Neural crest cell (in vitro differentiated cells): ENCODE measurements at regions not wholly inside any gene's neighbourhood (a gene's known extent, or its start where the extent isn't known, plus 50 kb on each side); places are given as distances from the start of the nearest gene placed in this dataset.

Experiments used
- DNase-seq: peaks from one replicate; pipeline ENCODE4 v3.0.0; 2021; ENCODE audit warnings: low read depth, mixed read lengths, low spot score
- H3K27ac Mint-ChIP-seq: one replicate; pipeline ENCODE4 v1.8.0; 2021; ENCODE audit warnings: mild to moderate bottlenecking, mixed read lengths; ENCODE audit not compliant: unreplicated experiment
- H3K27me3 Mint-ChIP-seq: 2 replicates; pipeline ENCODE4 v1.8.0; 2021; ENCODE audit warnings: low read depth, mild to moderate bottlenecking, mixed read lengths
- H3K36me3 Mint-ChIP-seq: 2 replicates; pipeline ENCODE4 v1.8.0; 2021; ENCODE audit warnings: low read depth, mild to moderate bottlenecking, mixed read lengths
- H3K4me1 Mint-ChIP-seq: 2 replicates; pipeline ENCODE4 v1.8.0; 2021; ENCODE audit warnings: mixed read lengths
- H3K4me3 Mint-ChIP-seq: one replicate; pipeline ENCODE4 v1.8.0; 2021; ENCODE audit warnings: mild to moderate bottlenecking, mixed read lengths
- H3K9me3 Mint-ChIP-seq: 2 replicates; pipeline ENCODE4 v1.8.0; 2021; ENCODE audit warnings: mixed read lengths
- TF ChIP-seq, protein P1 (sequence below): fragments of 200-600 bp; sonication (generic); conservative IDR thresholded peaks from 2 replicates; pipeline ENCODE4 v1.5.0; 2021; ENCODE audit warnings: antibody characterized with exemption, mild to moderate bottlenecking

DNA sequence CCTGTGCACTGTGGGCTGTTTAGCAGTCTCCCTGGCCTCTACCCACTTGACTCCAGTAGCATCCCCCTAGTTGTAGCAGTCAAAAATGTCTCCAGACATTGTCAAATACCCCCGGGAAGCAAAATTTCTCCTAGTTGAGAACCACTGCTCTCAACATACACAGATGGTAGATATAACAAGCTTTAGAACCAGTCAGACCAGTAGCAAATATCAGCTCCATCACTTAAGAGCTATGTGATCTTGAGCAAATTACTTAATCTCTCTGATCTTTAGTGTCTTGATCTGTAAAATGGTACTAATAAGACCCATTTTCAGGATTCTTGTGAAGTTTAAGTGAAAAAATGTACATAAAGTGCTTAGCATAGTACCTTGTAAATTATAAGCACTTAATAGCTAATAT lies 96.2 kb downstream of the DUSP6 start:
- TF ChIP-seq, protein P1, sequence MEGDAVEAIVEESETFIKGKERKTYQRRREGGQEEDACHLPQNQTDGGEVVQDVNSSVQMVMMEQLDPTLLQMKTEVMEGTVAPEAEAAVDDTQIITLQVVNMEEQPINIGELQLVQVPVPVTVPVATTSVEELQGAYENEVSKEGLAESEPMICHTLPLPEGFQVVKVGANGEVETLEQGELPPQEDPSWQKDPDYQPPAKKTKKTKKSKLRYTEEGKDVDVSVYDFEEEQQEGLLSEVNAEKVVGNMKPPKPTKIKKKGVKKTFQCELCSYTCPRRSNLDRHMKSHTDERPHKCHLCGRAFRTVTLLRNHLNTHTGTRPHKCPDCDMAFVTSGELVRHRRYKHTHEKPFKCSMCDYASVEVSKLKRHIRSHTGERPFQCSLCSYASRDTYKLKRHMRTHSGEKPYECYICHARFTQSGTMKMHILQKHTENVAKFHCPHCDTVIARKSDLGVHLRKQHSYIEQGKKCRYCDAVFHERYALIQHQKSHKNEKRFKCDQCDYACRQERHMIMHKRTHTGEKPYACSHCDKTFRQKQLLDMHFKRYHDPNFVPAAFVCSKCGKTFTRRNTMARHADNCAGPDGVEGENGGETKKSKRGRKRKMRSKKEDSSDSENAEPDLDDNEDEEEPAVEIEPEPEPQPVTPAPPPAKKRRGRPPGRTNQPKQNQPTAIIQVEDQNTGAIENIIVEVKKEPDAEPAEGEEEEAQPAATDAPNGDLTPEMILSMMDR, result no peak
- H3K27ac Mint-ChIP-seq, result no peak overlapping the region
- DNase-seq, result no peak
- H3K27me3 Mint-ChIP-seq, result no peaks in the 10 kb centered on the region
- H3K4me1 Mint-ChIP-seq, result peaks cover 12% of the 10 kb centered on the region
- peaks cover 13% of the 10 kb centered on the region for H3K9me3 Mint-ChIP-seq
- H3K4me3 Mint-ChIP-seq, result no peak overlapping the region
- no peaks in the 10 kb centered on the region for H3K36me3 Mint-ChIP-seq

DNA sequence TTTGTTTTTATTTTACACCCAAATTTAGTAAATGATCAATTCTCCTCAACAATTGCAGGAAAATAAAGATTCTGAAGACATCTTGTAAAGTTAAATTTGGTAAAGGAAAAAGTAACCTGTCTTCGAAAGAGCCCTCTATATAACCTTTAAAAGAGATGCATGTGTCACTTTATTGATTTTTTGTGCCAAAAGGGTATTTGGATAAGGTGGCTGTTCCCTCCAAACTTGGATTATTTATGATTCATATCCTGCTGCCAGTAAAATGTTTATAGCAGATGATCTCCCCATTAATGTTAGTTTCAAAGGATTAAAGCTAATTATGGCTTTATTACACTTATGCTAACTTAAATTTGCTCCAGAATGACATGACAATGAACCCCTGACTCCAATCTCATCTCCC lies 98.8 kb downstream of the DUSP6 start:
- Mint-ChIP-seq H3K27me3 (no peaks in the 10 kb centered on the region), H3K27ac (peak overlapping the region; percentile 17), H3K9me3 (peaks cover 10% of the 10 kb centered on the region), H3K36me3 (no peaks in the 10 kb centered on the region), H3K4me1 (peaks cover 12% of the 10 kb centered on the region), H3K4me3 (no peak overlapping the region)
- TF ChIP-seq, protein P1, result no peak
- no peak for DNase-seq

DNA sequence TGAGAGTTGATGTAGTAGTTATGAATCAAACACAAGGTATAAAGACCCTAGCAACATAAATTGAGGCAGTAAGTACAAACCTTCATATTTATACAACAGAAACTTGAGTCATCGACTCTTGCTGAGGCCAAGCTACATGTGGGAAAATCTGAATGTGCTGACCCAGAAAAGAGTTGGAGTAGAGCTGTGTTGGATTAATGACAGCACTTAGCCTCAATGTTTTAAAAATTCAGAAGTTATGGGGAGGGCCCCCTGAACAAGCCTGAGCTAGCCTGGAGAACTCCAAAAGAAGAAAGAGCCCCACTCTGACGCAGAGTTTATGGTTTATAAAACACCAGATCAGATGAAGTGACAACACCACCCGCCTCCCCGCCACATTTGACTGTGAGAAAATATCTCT lies 100.0 kb downstream of the DUSP6 start:
- DNase-seq, result no peak
- H3K4me3 Mint-ChIP-seq, result no peak overlapping the region
- no peaks in the 10 kb centered on the region for H3K36me3 Mint-ChIP-seq
- no peaks in the 10 kb centered on the region for H3K27me3 Mint-ChIP-seq
- peaks cover 23% of the 10 kb centered on the region for H3K4me1 Mint-ChIP-seq
- peaks cover 5% of the 10 kb centered on the region for H3K9me3 Mint-ChIP-seq
- TF ChIP-seq, protein P1, result no peak
- H3K27ac Mint-ChIP-seq, result no peak overlapping the region

DNA sequence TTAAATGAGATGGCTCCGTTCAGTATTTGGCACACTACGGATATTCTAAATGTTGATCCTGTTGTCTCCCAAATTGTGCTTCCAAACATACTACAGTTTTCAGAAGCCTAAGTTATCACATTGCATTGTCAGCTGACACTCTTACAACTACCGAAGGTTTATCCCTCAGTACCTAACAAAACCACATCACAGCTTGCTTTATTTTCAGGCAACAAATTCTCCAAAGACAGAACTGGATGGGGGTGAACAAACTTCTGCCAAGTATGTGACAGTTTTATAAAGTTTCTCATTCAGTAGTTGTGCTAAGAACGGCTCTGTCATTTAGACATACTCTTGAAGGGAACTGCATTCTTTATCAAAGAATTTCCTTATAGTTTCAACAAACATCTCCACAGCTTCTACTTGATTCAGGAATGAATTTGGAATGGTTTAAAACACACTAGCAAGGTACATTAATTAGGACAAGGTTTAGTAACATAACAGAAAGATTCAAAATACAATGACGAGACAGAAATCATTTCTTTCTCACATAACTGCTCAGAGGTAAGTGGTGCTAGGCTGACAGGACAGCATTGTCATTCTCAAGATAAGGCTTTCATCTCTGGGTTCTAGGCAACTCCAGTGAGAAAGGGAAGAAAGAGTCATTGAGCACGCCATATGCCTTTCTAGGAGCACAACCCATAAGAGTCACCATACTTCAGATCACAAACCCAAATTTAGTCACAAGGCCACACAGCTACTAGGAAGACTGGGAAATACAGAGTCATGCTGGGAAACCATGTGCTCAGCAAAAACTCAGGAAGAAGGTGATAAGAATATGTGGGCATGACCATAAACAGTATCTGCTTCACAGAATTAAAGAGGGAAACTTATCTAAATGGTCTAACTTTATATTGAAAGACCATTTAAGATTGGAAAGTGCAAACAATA lies 100.7 kb downstream of the DUSP6 start:
- TF ChIP-seq, protein P1, result no peak
- Mint-ChIP-seq H3K27me3 (no peaks in the 10 kb centered on the region), H3K4me3 (no peak overlapping the region), H3K27ac (no peak overlapping the region), H3K9me3 (peaks cover 5% of the 10 kb centered on the region), H3K4me1 (peaks cover 23% of the 10 kb centered on the region), H3K36me3 (no peaks in the 10 kb centered on the region)
- no peak for DNase-seq

DNA sequence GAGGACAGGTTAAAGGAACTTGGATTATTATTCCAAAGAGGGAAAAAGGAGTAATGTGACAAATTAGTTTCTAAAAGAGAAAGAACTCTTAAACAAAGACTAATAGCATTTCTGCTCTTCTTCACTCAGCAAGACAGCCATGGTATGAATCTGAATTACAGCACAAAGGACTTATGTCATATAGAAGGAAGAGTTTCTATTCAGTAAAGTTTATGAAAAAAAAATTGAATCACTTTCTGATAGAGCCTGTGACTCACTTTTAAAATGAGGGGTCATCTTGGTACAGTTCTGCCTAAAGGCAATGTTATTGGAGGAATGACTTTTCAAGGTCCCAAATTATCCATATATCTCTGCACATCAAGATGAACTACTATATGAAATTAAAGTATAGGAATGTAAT lies 101.7 kb downstream of the DUSP6 start:
- no peaks in the 10 kb centered on the region for H3K36me3 Mint-ChIP-seq
- peaks cover 5% of the 10 kb centered on the region for H3K9me3 Mint-ChIP-seq
- H3K4me1 Mint-ChIP-seq, result peaks cover 23% of the 10 kb centered on the region
- no peak for DNase-seq
- TF ChIP-seq, protein P1, result no peak
- H3K27ac Mint-ChIP-seq, result no peak overlapping the region
- no peaks in the 10 kb centered on the region for H3K27me3 Mint-ChIP-seq
- no peak overlapping the region for H3K4me3 Mint-ChIP-seq
